Spleen (tissue), 11 donors: ENCODE measurements at regions not wholly inside any gene's neighbourhood (a gene's known extent, or its start where the extent isn't known, plus 50 kb on each side); places are given as distances from the start of the nearest gene placed in this dataset.

Experiments
- DNase-seq: peaks from one replicate; pipeline ENCODE4 v3.0.0-alpha.2; 2020
- H3K27ac ChIP-seq, 8 donors: fragments of 200-600 bp; sonication (generic) in 7 of 8; 1 replicate in 4 of 8; 2 replicates in 4 of 8; pipeline versions ENCODE4 v1.5.0 to v1.8.0; 2016 to 2021; ENCODE audit warnings: inconsistent platforms in 4 of 8, mild to moderate bottlenecking in 4 of 8, moderate library complexity in 1 of 8
- H3K27me3 ChIP-seq, 7 donors: fragments of 200-600 bp; sonication (generic) in 6 of 7; replicated peaks in 1 of 7; 1 replicate in 4 of 7; 2 replicates in 3 of 7; pipeline versions ENCODE4 v1.5.0 to v1.8.0; 2016 to 2021; ENCODE audit warnings: inconsistent platforms in 3 of 7, mild to moderate bottlenecking in 1 of 7
- H3K36me3 ChIP-seq, 6 donors: fragments of 200-600 bp; sonication (generic) in 5 of 6; 1 replicate in 4 of 6; 2 replicates in 2 of 6; pipeline versions ENCODE4 v1.5.0 to v1.8.0; 2016 to 2021; ENCODE audit warnings: inconsistent platforms in 2 of 6
- H3K4me1 ChIP-seq, 6 donors: fragments of 200-600 bp; sonication (generic) in 5 of 6; 1 replicate in 3 of 6; 2 replicates in 3 of 6; pipeline versions ENCODE4 v1.5.0 to v1.8.0; 2016 to 2021; ENCODE audit warnings: inconsistent platforms in 3 of 6
- H3K4me3 ChIP-seq, 8 donors: fragments of 200-600 bp; sonication (generic) in 7 of 8; 1 replicate in 4 of 8; 2 replicates in 4 of 8; pipeline versions ENCODE4 v1.5.0 to v1.8.0; 2016 to 2021; ENCODE audit warnings: inconsistent platforms in 4 of 8, mild to moderate bottlenecking in 4 of 8, moderate library complexity in 2 of 8
- H3K9me3 ChIP-seq, 8 donors: fragments of 200-600 bp; sonication (generic) in 7 of 8; 1 replicate in 4 of 8; 2 replicates in 4 of 8; pipeline versions ENCODE4 v1.5.0 to v1.8.0; 2016 to 2021; ENCODE audit warnings: inconsistent platforms in 4 of 8
- CTCF ChIP-seq, 11 experiments: fragments of 200-600 bp in 7 of 11; fragments of 450-650 bp in 4 of 11; sonication (generic) in 4 of 11; IDR thresholded peaks in 8 of 11; conservative IDR thresholded peaks in 3 of 11; 1 replicate in 7 of 11; 2 replicates in 4 of 11; pipeline versions ENCODE4 v1.4.0 to v1.8.0; 2016 to 2021; ENCODE audit warnings: antibody characterized with exemption in 11 of 11, inconsistent platforms in 4 of 11, mild to moderate bottlenecking in 1 of 11
- POLR2A ChIP-seq, 3 donors: fragments of 450-650 bp; IDR thresholded peaks; one replicate each; pipeline ENCODE4 v1.5.1; 2017; ENCODE audit warnings: antibody characterized with exemption in 3 of 3, mild to moderate bottlenecking in 1 of 3
- POLR2AphosphoS5 ChIP-seq, 3 donors: sonication (generic); formaldehyde crosslinking; IDR thresholded peaks; one replicate each; pipeline ENCODE4 v1.5.1; 2017; ENCODE audit warnings: antibody characterized with exemption in 3 of 3
- WGBS, 5 donors: extraction: QIAGEN DNeasy Blood & Tissue Kit in 3 of 5; methylation state at CpG; one replicate each; pipeline versions ENCODE4 v1.1.5 to v1.1.7; 2013 to 2018; 5-methylcytosine and 5-hydroxymethylcytosine counted together
- intact Hi-C: fragments of 100-400 bp; cut with DNase I; formaldehyde crosslinking; loops from one replicate; pipeline ENCODE4 v1.15.0; 2023; ENCODE audit warnings: low total_unique reads
- donor health status: healthy with polysubstance abuse.
- donor health status: DM: no; HTN: no; CAD: no; lungs with moderate emphysema.
- donor health status: DM: no; HTN: no; CAD: no.
- donor health status: Bipolar disorder and iron deficiency.
- donor health status: healthy.
- donor health status: DM: no; HTN: no; CAD: no.
- donor health status: DM: yes; HTN: yes; CAD: no.

- peaks cover 0 to 3% (median 0%) of the 10 kb centered on the region in 6 donors for H3K4me1 ChIP-seq
- H3K27me3 ChIP-seq: no peaks in the 10 kb centered on the region
- intact Hi-C loops: no loop called here
- H3K9me3 ChIP-seq: no peaks in the 10 kb centered on the region
- no peaks in the 10 kb centered on the region for H3K36me3 ChIP-seq
- no peak for DNase-seq
- no peak overlapping the region for H3K27ac ChIP-seq
- H3K4me3 ChIP-seq: no peak overlapping the region
- 73 to 81% (median 76%) methylated on average over 6 of the region's 6 CpGs for WGBS, 5 donors
- TF ChIP-seq POLR2A (IDR thresholded peaks at IDR 0.05) (no peak), POLR2AphosphoS5 (IDR thresholded peaks at IDR 0.05) (no peak), CTCF (IDR thresholded peaks at IDR 0.05 in 8 of 11, conservative IDR thresholded peaks at IDR 0.05 in 3 of 11) (peak in 6 of 11 experiments; percentile 20 to 40 (median 32))
Observed at GRCh38 chr13:46962281-46962941, 65.6 kb upstream of the HTR2A start.

DNA sequence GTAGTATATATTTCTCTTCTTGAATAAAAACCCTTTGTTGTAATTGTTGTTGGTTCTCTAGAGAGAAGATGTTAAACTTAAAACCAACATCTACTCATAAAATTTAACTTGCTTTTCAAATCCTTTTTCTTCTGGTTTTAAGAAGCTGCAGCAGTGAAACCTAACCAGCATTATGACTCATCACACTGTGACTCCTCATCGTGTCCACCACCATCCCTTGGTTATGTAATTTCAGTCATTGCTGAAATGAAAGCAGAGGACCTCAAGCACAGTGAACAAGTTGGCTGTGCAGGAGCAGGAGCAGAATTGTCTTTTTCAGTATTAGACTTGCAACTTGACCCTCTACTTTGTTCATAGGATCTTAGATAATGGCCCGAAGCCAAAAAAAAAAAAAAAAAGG lies 64.9 kb upstream of the HTR2A start:
- intact Hi-C loops: no loop called here
- peaks cover 0 to 3% (median 0%) of the 10 kb centered on the region in 6 donors for H3K4me1 ChIP-seq
- no peaks in the 10 kb centered on the region for H3K36me3 ChIP-seq
- DNase-seq: no peak
- TF ChIP-seq POLR2AphosphoS5 (IDR thresholded peaks at IDR 0.05) (no peak), POLR2A (IDR thresholded peaks at IDR 0.05) (no peak), CTCF (IDR thresholded peaks at IDR 0.05 in 8 of 11, conservative IDR thresholded peaks at IDR 0.05 in 3 of 11) (no peak)
- H3K27me3 ChIP-seq: no peaks in the 10 kb centered on the region
- no peaks in the 10 kb centered on the region for H3K9me3 ChIP-seq
- no peak overlapping the region for H3K4me3 ChIP-seq
- no peak overlapping the region for H3K27ac ChIP-seq
- 38 to 51% (median 48%) methylated on average over 2 of the region's 2 CpGs for WGBS, 5 donors

GRCh38 chr13:46953941-46954340 lies 57.1 kb upstream of the HTR2A start:
- no peaks in the 10 kb centered on the region for H3K27me3 ChIP-seq
- no peak overlapping the region for H3K27ac ChIP-seq
- H3K4me1 ChIP-seq: peaks cover 0 to 10% (median 0%) of the 10 kb centered on the region in 6 donors
- no peak overlapping the region for H3K4me3 ChIP-seq
- no peaks in the 10 kb centered on the region for H3K36me3 ChIP-seq
- WGBS, 5 donors: 67 to 93% (median 78%) methylated on average over 2 of the region's 2 CpGs
- no peak for TF ChIP-seq CTCF (IDR thresholded peaks at IDR 0.05 in 8 of 11, conservative IDR thresholded peaks at IDR 0.05 in 3 of 11)
- no peak for TF ChIP-seq POLR2A (IDR thresholded peaks at IDR 0.05)
- TF ChIP-seq POLR2AphosphoS5 (IDR thresholded peaks at IDR 0.05): no peak
- intact Hi-C loops: no loop called here
- no peak for DNase-seq
- no peaks in the 10 kb centered on the region for H3K9me3 ChIP-seq

DNA sequence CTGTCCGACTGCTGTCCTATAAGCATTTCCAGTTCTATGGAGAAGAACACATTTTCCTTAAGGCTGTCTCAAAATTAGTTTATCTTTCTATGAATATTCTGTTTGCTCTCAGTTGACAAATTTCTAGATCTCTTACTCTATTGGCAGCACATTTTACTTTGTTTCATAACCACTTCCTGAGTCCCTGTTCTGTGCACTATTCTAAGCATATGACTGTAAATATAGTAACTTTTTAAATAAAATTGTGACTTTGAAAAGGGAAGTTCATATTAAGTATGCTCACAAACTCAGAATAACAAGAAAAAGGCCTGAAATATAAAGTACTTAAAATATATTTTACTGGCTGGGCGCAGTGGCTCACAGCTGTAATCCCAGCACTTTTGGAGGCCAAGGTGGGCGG lies 56.5 kb upstream of the HTR2A start:
- DNase-seq: no peak
- Histone ChIP-seq H3K36me3 (no peaks in the 10 kb centered on the region), H3K9me3 (no peaks in the 10 kb centered on the region), H3K27me3 (no peaks in the 10 kb centered on the region), H3K27ac (no peak overlapping the region), H3K4me1 (peaks cover 0 to 10% (median 0%) of the 10 kb centered on the region in 6 donors), H3K4me3 (no peak overlapping the region)
- intact Hi-C loops: no loop called here
- TF ChIP-seq POLR2AphosphoS5 (IDR thresholded peaks at IDR 0.05) (no peak), CTCF (IDR thresholded peaks at IDR 0.05 in 8 of 11, conservative IDR thresholded peaks at IDR 0.05 in 3 of 11) (no peak), POLR2A (IDR thresholded peaks at IDR 0.05) (no peak)
- WGBS, 5 donors: 34 to 48% (median 39%) methylated on average over 3 of the region's 3 CpGs
